ENCODE measurements at regions not wholly inside any gene's neighbourhood (a gene's known extent, or its start where the extent isn't known, plus 50 kb on each side); places are given as distances from the start of the nearest gene placed in this dataset.

GRCh38 chr2:43171789-43172188, 54.6 kb downstream of the ZFP36L2 start:
- no peak for TF ChIP-seq CTCF (conservative IDR thresholded peaks at IDR 0.05; ENCODE audit: low read depth, low read length)
- no peak for TF ChIP-seq EZH2 (IDR thresholded peaks at IDR 0.05; ENCODE audit: borderline replicate concordance, low read depth, low read length, poor library complexity, severe bottlenecking)
